GM19452 (cell line): ENCODE measurements at regions not wholly inside any gene's neighbourhood (a gene's known extent, or its start where the extent isn't known, plus 50 kb on each side); places are given as distances from the start of the nearest gene placed in this dataset.
"Not testable (repeated sequence)": the region's sequence is repeated elsewhere in the genome, so short reads cannot be mapped to it uniquely, and the experiment has no call there.

Source experiments
- ATAC-seq: cut with Tn5 transposase; IDR thresholded peaks from one replicate; pipeline ENCODE4 v1.9.1; 2021; ENCODE audit not compliant: unreplicated experiment

DNA sequence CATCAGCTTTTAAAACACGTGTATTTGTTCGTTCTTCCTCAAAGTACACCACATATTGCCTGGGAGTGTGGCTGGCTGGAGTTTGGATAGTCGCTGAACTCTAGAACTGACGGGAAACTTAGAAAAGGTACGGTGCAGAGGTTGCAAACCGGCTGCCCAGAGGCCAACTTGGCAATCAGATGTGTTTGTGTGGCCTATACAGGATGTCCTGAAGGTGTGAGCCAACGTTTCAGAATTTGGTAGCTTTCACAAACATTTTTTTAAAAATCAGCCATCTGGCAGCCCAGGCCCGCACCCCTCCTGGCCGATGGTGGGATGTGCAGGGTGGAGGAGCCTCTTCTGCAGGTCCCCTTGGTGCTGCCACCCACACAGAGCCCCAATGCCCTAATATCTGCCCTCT is 73.6 kb upstream of the SLC25A33 start:
- no peak for ATAC-seq

DNA sequence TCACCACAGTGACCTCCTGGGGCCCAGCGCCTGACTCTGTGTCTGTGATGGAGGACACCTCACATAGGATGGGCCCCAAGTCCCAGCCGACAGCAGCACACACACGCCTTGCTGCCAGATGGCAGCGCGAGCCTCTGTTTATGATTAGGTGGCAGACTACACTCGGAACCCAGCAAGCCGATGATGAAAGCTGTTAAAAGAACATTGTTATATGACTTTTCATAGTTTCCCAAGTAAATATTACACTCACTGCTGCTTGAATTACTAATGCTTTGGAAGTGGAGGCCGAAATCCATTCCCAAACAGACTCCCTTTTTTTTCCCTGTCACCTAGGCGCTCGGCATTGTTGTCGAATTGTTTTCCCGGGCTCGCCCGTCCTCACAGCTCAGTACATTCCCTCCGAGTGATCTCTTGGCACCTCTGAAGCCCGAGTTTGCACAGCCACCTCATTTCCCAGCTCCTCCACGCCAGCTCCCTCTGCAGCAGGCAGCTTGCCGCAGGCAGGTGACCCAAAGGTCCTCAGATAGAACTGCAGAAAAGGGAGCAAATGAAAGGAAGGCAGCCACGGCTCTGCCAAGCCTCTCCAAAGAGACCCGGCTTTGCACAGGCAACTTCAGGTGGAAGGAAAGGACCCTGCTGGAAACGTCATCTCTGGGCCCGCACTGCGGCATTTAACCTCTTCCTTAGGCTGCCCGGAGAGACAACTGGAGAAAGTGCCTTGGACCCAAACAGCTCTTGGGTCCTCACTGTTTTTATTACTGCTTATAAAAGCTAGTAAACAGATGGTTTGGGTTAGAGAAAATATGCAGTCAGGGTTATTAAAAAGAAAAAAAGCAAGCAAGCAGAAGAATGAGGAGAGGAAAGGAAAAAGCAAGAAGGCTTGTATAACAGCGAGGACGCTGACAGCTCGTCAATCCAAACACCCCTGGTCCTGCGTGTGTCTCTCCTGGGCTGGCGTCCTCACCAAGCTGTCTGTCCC is 72.2 kb upstream of the SLC25A33 start:
- ATAC-seq: no peak

DNA sequence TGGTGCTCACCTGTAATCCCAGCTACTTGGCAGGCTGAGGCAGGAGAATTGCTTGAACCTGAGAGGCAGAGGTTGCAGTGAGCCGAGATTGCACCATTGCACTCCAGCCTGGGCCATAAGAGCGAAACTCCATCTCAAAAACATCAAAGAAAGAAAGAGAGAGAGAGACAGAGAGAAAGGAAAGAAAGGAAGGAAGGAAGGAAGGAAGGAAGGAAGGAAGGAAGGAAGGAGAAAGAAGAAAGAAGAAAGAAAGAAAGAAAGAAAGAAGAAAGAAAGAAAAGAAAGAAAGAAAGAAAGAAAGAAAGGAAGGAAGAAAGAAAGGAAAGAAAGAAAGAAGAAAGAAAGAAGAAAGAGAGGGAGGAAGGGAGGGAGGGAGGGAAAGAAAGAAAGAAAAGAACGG is 69.4 kb upstream of the SLC25A33 start:
- ATAC-seq: not testable (repeated sequence)

DNA sequence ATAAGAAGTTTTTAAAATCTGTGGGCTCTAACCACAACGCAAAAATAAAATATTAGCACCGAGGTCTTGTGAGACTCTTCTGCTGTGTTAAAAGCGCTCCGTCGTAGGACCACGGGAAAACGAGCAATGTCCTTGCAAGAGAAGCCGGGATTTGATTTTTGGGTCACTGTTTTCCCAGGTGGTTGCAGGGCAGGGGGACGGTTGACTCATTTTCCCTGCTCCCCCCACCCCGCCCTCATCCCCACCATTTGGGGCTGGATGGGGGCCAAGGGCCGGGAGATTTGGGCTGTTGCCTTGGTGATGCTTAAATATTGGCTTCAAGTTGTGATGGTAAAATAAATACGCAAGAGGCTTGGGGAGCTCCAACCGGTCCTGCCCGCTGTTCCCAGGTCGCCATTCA is 67.6 kb upstream of the SLC25A33 start:
- no peak for ATAC-seq

DNA sequence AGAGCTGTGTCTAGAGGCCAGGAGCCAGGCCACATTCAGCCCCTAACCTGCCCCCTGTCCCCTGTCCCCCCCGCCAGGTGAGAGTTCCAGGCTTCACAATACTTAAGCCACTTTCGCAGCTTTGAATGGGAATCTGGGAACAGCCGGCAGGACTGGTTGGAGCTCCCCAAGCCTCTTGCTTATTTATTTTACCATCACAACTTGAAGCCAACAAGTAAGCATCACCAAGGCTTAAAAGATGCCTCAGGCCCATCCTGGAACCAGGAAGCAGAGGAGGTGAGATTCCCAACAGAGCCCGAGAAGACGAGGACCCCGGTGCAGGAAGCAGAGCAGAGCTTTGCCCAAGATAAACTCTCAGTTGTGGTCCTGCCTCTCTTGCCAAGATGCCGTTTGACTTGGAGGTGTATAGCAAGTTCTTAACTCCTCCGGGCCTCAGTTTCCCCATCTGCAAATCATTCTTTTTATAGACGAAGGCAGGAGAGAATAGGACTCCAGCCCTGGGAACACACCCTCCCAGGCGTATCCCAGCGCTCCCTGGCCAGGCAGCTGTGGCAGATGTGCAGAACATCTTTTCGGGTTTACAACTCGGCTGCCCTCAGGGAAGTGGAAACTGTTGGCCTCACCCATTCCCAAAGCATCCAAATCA is 66.8 kb upstream of the SLC25A33 start:
- ATAC-seq: no peak

DNA sequence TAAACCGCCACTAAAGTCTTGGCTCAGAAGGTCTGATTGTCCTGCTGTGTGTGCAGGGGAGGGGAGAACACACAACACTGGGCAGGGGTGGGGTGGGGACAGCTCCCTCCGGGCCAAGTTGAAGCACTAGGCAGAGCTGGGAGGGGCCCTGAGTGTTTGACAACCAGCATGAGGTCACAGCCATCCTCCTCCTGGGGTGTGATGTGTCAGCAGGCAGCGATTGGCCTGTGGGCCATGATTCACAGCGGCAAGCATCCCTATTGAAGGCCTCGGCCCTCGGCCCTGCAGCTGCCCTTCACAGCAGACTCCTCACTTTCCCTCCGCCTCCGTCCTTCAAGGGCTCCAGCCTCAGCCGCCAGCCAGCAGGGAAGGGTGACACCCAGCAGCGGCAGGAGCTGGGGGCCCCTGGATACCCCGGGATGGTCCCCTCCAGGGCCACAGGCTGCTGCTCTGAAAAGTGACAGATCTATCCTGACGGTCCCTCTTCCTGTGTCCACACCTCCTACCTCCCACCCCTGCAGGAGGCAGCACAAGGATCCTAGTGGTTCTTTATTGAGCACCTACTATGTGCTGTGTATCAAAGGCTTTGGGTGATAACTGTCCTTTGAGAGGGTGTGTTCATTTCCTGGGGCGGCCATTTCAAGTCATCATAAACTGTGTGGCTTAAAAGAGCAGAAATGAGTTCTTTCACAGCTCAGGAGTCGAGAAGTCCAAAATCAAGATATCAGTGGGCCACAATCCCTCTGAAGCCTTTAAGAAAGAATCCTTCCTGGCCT is 66.0 kb upstream of the SLC25A33 start:
- no peak for ATAC-seq

DNA sequence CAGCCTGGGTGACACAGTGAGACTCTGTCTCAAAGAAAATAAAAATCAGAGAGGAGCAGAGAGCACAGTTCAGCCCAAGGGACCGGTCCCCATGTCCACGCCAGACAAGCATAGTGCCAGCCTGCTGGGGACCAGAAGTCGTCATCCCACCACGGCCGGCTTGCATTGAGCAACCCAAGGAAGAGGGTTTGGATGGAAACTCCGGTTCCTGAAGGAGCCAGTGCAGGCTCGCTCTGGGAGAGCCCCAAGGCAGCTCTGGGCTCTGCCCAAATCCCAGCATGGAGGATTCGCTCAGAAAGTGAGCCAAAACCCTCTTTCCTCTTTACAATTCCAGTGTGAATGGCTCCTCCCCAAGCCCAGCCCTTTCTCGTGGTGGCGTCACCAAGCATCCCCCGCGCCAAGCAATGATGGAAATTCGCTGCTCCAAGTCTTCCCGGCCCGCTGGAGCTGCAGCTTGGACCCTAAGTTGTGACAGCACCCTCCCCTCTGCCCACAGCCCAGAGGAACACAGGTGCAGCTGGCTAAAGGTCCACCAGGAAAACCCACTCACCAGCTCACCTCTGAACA is 64.1 kb upstream of the SLC25A33 start:
- no peak for ATAC-seq

DNA sequence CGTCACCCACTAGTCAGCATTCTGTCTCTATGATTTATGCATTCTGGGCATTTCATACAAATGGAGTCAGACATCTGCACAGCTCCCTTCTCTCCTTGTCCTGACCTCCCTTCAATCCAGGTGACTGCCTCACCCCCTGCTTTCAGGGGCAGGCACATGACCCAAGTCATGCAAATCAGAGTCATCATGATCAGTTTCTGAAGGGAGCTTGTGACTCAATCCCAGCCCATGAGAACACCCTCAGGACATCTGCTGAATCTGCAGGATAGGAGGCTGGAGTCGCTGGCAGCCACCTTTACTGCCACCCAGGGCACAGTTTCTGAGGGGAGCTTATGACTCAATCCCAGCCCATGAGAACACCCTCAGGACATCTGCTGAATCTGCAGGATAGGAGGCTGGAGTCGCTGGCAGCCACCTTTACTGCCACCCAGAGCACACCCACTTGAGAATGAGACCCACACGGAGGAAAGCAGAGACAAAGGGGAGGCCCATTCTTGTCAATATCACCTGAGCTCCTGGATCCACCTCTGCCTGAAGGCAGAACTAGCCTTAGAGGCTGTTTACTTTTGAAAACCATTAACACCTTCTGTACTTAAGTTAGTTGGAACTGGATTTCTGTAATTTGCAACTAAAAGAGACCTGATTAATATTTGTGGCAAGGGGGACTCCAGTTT is 62.3 kb upstream of the SLC25A33 start:
- ATAC-seq: no peak

DNA sequence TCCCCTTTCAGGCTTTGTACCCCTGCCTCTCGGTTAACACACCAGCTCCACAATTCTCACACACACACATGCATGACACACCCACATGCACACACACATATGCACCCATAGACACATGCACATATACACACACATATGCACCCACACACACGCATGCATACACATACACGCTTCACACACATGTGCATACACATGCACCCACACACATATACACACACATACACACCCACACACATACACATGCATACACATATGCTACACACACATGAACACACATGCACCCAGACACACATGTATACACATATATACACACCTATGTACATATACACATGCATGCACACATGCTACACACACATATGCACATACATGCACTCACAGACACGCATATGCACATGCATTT is 61.7 kb upstream of the SLC25A33 start:
- ATAC-seq: no peak

DNA sequence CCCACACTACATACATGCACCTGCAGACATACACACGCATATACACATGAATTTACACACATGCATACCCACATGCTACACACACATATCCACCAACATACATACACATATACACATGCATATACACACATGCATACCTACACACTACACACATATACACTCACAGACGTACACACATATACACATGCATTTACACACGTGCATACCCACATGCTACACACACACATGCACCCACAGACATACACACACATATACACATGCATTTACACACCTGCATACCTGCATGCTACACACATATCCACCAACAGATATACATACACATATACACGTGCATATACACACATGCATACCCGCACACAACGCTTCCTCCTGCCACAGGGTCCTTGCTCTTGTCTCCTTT is 61.2 kb upstream of the SLC25A33 start:
- no peak for ATAC-seq

DNA sequence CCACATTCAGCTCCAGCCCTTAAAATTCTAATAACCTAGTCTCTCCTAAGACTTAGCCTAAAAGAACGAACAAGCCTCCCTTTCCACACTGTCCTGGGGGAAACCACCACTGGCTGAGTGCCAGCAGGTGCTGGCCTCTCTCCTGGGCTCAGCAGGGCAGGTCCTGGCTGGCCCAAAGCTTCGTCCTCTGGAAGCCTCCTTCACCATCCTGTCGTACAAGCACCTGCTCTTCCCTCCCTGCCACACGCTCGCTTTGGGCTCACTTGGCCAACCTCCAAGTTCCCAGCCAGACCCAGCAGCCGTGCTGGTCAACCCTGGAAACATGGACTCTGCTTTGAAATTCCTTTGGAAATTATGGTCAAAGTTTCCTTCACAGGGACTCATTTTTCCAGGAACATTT is 58.2 kb upstream of the SLC25A33 start:
- ATAC-seq: no peak

DNA sequence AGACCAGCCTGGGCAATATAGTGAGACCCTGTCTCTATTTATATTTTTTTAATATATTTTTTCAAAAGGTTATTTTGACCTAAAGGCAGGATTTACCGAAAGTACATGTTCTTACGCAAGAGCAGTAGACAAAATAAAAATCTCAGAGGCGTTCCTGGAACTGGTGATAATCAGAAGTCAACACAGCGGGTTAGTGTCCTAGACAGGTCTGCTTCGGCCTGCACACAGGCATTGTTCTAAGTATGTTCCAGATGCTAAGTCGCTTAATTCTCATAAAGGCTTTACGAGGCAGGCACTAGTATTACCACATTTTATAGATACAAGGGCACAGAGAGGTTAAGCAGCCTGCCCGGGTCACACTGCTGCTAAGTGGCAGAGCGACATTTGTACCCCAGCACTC is 56.9 kb upstream of the SLC25A33 start:
- ATAC-seq: no peak

DNA sequence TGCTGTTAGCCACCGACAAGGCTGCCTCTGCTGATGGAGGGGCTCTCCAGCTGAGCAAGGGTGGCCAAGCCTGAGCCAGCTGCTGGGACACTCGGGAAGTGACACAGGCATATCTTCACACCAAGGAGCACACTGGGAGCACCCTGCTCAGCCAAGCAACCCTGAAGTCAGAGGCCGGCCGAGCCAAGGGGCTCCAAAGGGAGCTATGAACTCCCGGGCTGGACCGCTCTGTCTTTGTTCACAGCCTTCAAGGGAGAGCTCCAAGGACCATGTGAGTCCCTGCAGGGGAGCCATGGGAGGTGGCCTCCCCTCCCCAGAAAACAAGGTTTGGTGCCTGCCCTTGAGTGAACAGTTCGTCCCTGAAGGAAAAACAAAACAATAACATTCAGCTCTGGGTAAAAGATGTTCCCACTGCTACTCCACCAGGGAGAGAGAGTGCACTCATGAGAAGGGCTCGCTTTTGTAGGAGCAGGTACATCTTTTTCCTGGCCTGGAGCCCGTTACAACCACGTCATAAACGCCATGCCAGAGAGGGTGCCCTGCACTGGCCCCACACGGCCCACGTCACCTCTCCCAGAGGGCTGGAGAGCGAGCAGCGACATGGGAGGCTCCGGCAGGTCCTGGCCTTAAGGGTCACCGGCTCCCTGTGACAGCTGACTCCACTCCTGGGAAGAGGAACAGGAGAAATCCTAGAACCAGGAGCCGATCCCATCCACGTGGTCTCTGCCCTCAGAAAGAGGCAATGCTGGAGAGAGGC is 56.3 kb upstream of the SLC25A33 start:
- no peak for ATAC-seq

DNA sequence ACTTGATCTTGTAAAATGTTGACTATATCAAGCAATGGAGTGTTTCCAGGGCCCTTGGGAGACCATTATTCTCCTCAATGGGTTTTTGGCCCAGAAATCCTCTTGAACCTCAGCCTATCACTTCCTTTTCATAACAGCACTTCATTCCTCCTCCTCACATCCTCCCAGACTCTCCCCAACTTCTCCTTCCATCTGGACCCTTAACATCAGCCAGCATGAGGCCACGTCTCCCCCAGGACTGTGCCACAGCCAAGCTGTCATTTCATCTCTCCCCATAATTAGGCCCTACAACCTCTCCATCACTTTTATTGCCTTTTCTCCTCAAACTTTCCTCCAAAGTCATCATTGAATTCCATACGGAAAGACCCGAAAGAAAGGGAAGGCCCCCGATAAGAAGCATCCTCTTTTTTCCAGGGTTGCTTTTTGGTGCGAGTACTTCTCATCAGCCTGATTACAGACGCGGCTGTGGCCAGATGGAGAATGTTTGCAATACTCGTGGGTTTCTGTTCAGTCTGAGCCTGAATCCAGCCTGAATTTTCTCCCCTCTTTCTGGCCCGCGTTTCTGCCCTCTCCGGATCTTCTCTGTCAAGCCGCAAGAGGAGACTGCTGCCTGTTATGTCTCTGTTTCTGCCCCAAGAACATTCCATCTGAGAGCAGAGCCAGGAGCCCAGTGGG is 52.7 kb upstream of the SLC25A33 start:
- no peak for ATAC-seq
